ENCODE measurements at regions not wholly inside any gene's neighbourhood (a gene's known extent, or its start where the extent isn't known, plus 50 kb on each side); places are given as distances from the start of the nearest gene placed in this dataset.
"Not testable (repeated sequence)": the region's sequence is repeated elsewhere in the genome, so short reads cannot be mapped to it uniquely, and the experiment has no call there.

GRCh38 chr19:23474172-23474571 lies 78.9 kb upstream of the ZNF91 start:
- DNase-seq (ENCODE audit: low read depth): no peak

- no peak for DNase-seq (ENCODE audit: low read depth)
Measured at GRCh38 chr19:23470873-23471545, 75.7 kb upstream of the ZNF91 start.

GRCh38 chr19:23464349-23464748 lies 69.1 kb upstream of the ZNF91 start:
- DNase-seq (ENCODE audit: low read depth): not testable (repeated sequence)

DNA sequence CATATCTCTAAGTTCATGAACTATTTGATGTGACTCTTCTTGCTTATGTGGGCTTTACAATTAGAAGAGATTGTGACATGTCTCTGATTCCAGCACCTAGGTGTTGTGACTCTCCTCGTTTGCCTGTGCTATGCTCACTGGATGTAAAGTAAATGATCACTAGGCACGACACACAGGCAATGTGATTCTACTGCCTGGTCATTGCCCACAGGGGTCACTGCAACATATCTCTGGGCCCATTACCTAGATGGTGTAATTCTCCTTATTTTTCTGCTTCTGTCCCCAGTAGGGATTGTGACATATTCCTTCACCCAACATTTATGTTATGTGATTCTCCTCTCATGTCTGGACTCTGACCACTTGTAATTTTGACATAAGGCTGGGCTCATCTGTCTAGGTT lies 65.8 kb upstream of the ZNF91 start:
- no peak for DNase-seq (ENCODE audit: low read depth)

DNA sequence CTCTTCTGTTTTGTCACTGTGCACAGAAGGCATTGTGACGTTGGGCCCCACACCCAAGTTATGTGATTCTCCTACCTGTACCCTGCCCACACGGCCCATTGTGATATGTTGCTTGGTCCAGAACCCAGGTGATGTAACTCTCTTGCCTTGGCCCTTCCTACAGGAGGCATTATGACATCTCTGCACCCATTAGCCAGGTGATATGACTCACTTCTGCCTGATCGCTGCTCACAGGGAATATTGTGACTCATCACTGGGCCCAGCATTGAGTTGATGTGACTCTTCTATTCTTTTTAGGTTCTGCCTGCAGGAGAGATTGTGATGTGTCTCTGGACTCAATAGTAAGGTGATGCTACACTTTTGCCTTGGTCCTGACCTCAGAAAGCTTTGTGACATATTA lies 65.4 kb upstream of the ZNF91 start:
- no peak for DNase-seq (ENCODE audit: low read depth)
